Panc1 (cell line): ENCODE measurements at regions not wholly inside any gene's neighbourhood (a gene's known extent, or its start where the extent isn't known, plus 50 kb on each side); places are given as distances from the start of the nearest gene placed in this dataset.
A peak's percentile ranks its signal among the peaks of the same experiment; 100 is the strongest.
"Not testable (repeated sequence)": the region's sequence is repeated elsewhere in the genome, so short reads cannot be mapped to it uniquely, and the experiment has no call there.

Experiments
- ATAC-seq: fragments of 200-7000 bp; cut with Tn5 transposase; 2 replicates; pipeline ENCODE4 v1.9.1; 2020; ENCODE audit warnings: mild to moderate bottlenecking, moderate library complexity
- BruUV-seq: library from RNA; stranded (reverse); fragments of 400-500 nt; replicated peaks from 2 replicates; lab custom pipeline; 2021; lab: Mats Ljungman, UMichigan
- CTCF ChIA-PET: fragments of 300-600 bp; sonication (Branson Sonifier 250); formaldehyde crosslinking; loops from one replicate; lab custom pipeline; 2022; ENCODE audit warnings: antibody characterized with exemption; lab: Charles Lee
- POLR2A ChIA-PET: fragments of 300-600 bp; sonication (Branson Sonifier 250); formaldehyde crosslinking; loops from one replicate; lab custom pipeline; 2022; ENCODE audit warnings: antibody characterized with exemption; lab: Charles Lee
- DNase-seq: peaks from one replicate; pipeline ENCODE4 v3.0.0-alpha.2; 2010; ENCODE audit warnings: low read depth, low spot score
- H3K27ac ChIP-seq: 2 replicates; pipeline ENCODE4 v1.5.1; 2011; ENCODE audit warnings: mild to moderate bottlenecking, low read length, inconsistent platforms
- H3K27me3 ChIP-seq: fragments of 200-500 bp; sonication (Bioruptor generic); 2 replicates; pipeline ENCODE4 v1.6.0; 2014; ENCODE audit warnings: low read length, inconsistent platforms; ENCODE audit not compliant: control insufficient read depth, insufficient read depth
- H3K36me3 ChIP-seq: fragments of 200-500 bp; sonication (Bioruptor generic); 2 replicates; pipeline ENCODE4 v1.5.1; 2014; ENCODE audit warnings: inconsistent platforms, mild to moderate bottlenecking, low read length, moderate library complexity; ENCODE audit not compliant: control insufficient read depth, insufficient read depth
- H3K4me1 ChIP-seq: 2 replicates; pipeline ENCODE4 v1.5.1; 2011; ENCODE audit warnings: inconsistent platforms, mild to moderate bottlenecking, low read length, moderate library complexity; ENCODE audit not compliant: control insufficient read depth, insufficient read depth
- H3K4me3 ChIP-seq, 2 experiments: 2 replicates each; pipeline ENCODE4 v1.5.1; 2011 to 2012; ENCODE audit warnings: low read depth in 2 of 2, low read length in 2 of 2, mild to moderate bottlenecking in 2 of 2, inconsistent platforms in 1 of 2, moderate library complexity in 1 of 2
- H3K9me3 ChIP-seq: fragments of 200-500 bp; sonication (Bioruptor generic); 2 replicates; pipeline ENCODE4 v1.5.1; 2014; ENCODE audit warnings: low read depth, mild to moderate bottlenecking, inconsistent platforms, low read length, moderate library complexity; ENCODE audit not compliant: control insufficient read depth, insufficient read depth
- POLR2AphosphoS5 ChIP-seq: IDR thresholded peaks from 2 replicates; pipeline ENCODE4 v1.6.1; 2012; ENCODE audit warnings: mild to moderate bottlenecking, low read depth, low read length, moderate library complexity
- SIN3A ChIP-seq: IDR thresholded peaks from 2 replicates; pipeline ENCODE4 v1.6.1; 2012; ENCODE audit warnings: low read depth, mild to moderate bottlenecking, low read length, moderate library complexity, borderline replicate concordance; ENCODE audit not compliant: insufficient read depth
- TCF7L2 ChIP-seq: IDR thresholded peaks from 2 replicates; pipeline ENCODE4 v1.6.1; 2011; ENCODE audit warnings: mild to moderate bottlenecking, low read depth, low read length, inconsistent platforms
- in situ Hi-C: cut with HindIII; loops from 2 replicates; pipeline ENCODE4 v1.10.0; 2016; ENCODE audit warnings: low sequenced_read_pairs, low pct_unique_long_range_greater_than_20kb
- intact Hi-C: fragments of 100-400 bp; cut with micrococcal nuclease; formaldehyde crosslinking; loops from one replicate; pipeline ENCODE4 v1.10.0; 2022; ENCODE audit not compliant: unreplicated experiment
- TF ChIP-seq, protein P1 (sequence below): fragments of 450-650 bp; IDR thresholded peaks from 2 replicates; pipeline ENCODE4 v1.5.1; 2017; ENCODE audit warnings: mild to moderate bottlenecking
- TF ChIP-seq, protein P2 (sequence below), 2 experiments: IDR thresholded peaks; 2 replicates each; pipeline ENCODE4 v1.6.1; 2011 to 2012; ENCODE audit warnings: low read depth in 2 of 2, control low read depth in 1 of 2, low read length in 1 of 2, mild to moderate bottlenecking in 1 of 2, moderate library complexity in 1 of 2; ENCODE audit not compliant: insufficient read depth in 1 of 2

DNA sequence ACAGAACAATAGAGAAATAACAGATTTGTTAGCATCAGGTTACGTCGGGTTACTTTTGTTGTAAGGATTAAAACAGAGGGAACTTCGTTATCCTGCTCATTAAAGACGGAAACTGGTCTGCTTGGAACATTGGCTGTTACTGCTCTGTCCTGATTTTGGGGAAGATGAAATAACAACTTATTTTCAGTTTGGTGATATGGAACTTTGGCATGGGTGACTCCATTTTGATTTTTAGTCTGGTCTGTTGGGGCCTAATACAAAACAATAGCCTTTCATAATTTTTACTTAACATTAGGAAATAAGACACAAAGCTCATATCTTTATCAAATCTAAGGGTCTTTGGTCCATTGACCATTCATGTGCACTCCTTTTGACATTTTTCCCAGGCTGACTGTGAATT lies 220.5 kb upstream of the DUSP10 start:
- H3K27me3 ChIP-seq, result no peaks in the 10 kb centered on the region
- H3K36me3 ChIP-seq, result no peaks in the 10 kb centered on the region
- H3K4me1 ChIP-seq, result no peaks in the 10 kb centered on the region; the same call in 1 of the 2 replicates
- POLR2A ChIA-PET, result no interaction called here
- ATAC-seq (no peak), DNase-seq (no peak)
- no peak overlapping the region for H3K27ac ChIP-seq
- intact Hi-C loops, result no loop called here
- TF ChIP-seq, protein P1, sequence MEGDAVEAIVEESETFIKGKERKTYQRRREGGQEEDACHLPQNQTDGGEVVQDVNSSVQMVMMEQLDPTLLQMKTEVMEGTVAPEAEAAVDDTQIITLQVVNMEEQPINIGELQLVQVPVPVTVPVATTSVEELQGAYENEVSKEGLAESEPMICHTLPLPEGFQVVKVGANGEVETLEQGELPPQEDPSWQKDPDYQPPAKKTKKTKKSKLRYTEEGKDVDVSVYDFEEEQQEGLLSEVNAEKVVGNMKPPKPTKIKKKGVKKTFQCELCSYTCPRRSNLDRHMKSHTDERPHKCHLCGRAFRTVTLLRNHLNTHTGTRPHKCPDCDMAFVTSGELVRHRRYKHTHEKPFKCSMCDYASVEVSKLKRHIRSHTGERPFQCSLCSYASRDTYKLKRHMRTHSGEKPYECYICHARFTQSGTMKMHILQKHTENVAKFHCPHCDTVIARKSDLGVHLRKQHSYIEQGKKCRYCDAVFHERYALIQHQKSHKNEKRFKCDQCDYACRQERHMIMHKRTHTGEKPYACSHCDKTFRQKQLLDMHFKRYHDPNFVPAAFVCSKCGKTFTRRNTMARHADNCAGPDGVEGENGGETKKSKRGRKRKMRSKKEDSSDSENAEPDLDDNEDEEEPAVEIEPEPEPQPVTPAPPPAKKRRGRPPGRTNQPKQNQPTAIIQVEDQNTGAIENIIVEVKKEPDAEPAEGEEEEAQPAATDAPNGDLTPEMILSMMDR, result no peak
- TF ChIP-seq POLR2AphosphoS5 (no peak), SIN3A (no peak), TCF7L2 (no peak)
- TF ChIP-seq, protein P2, sequence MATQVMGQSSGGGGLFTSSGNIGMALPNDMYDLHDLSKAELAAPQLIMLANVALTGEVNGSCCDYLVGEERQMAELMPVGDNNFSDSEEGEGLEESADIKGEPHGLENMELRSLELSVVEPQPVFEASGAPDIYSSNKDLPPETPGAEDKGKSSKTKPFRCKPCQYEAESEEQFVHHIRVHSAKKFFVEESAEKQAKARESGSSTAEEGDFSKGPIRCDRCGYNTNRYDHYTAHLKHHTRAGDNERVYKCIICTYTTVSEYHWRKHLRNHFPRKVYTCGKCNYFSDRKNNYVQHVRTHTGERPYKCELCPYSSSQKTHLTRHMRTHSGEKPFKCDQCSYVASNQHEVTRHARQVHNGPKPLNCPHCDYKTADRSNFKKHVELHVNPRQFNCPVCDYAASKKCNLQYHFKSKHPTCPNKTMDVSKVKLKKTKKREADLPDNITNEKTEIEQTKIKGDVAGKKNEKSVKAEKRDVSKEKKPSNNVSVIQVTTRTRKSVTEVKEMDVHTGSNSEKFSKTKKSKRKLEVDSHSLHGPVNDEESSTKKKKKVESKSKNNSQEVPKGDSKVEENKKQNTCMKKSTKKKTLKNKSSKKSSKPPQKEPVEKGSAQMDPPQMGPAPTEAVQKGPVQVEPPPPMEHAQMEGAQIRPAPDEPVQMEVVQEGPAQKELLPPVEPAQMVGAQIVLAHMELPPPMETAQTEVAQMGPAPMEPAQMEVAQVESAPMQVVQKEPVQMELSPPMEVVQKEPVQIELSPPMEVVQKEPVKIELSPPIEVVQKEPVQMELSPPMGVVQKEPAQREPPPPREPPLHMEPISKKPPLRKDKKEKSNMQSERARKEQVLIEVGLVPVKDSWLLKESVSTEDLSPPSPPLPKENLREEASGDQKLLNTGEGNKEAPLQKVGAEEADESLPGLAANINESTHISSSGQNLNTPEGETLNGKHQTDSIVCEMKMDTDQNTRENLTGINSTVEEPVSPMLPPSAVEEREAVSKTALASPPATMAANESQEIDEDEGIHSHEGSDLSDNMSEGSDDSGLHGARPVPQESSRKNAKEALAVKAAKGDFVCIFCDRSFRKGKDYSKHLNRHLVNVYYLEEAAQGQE (IDR thresholded peaks at IDR 0.05; ENCODE audit: insufficient read depth in 1 of 2, low read depth in 2 of 2, low read length in 1 of 2), result no peak
- no TSS peak for BruUV-seq
- no peak overlapping the region for H3K4me3 ChIP-seq
- in situ Hi-C loops, result no loop called here
- H3K9me3 ChIP-seq, result no peaks in the 10 kb centered on the region
- CTCF ChIA-PET, result no interaction called here

DNA sequence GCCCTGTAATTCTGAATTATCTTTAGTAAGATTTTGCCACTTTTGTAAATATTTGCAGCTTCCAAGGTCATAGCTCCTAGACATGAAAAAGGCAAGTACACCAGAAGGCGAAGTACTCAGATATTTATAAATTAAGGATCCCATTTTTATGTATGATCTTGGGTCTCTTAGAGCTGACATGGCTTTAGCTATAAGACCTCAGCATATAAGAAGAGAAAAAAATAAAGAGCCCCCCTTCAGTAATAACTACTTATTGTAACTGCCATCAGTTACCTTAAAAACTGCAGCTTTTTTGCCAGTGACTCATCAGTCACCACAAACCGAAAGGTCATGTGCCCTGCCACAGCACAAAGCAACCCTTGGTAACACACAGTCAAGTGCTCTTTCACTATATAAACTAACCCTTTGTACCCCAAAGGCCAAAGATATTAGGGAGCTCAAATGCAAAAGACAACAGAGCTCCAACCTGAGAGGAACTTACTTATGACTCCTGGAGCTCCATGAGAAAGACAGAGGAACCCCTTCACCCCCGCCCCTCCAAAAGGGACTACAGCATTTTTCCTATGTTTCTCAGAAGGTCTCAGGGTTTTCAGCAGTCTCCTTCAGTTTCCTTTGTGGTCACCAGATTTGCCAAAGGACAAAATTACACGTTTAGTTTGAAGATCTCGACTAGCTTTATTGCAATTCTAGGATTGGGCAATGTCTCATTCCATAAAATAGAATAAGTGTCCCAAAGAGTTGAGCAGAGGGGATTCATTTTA lies 219.8 kb upstream of the DUSP10 start:
- no peak for TF ChIP-seq POLR2AphosphoS5
- TF ChIP-seq TCF7L2, result no peak
- Histone ChIP-seq H3K4me1 (no peaks in the 10 kb centered on the region; the same call in 1 of the 2 replicates), H3K27ac (no peak overlapping the region; the same call in 1 of the 2 replicates), H3K27me3 (no peaks in the 10 kb centered on the region), H3K4me3 (no peak overlapping the region; a peak in 1 of 4 replicates), H3K36me3 (no peaks in the 10 kb centered on the region), H3K9me3 (no peaks in the 10 kb centered on the region)
- in situ Hi-C loops (no loop called here), intact Hi-C loops (no loop called here)
- ChIA-PET POLR2A (no interaction called here), CTCF (no interaction called here)
- ATAC-seq, result peak; percentile 83
- BruUV-seq, result no TSS peak
- DNase-seq, result peak; percentile 57

GRCh38 chr1:221958161-221958562 lies 216.3 kb upstream of the DUSP10 start:
- CTCF ChIA-PET, DNase-seq, H3K9me3 ChIP-seq, H3K4me3 ChIP-seq, H3K4me1 ChIP-seq, ATAC-seq, in situ Hi-C loops, intact Hi-C loops, POLR2A ChIA-PET, H3K36me3 ChIP-seq, H3K27me3 ChIP-seq, H3K27ac ChIP-seq, BruUV-seq: not testable (repeated sequence)

DNA sequence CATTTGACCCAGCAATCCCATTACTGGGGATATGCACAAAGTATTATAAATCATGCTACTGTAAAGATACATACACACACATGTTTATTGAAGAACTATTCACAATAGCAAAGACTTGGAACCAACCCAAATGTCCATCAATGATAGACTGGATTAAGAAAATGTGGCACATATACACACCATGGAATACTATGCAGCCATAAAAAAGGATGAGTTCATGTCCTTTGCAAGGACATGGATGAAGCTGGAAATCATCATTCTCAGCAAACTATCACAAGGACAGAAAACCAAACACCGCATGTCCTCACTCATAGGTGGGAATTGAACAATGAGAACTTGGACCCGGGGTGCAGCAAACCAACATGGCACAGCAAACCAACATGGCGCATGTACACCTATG lies 215.5 kb upstream of the DUSP10 start:
- H3K4me1 ChIP-seq, in situ Hi-C loops, H3K27ac ChIP-seq, ATAC-seq, BruUV-seq, H3K27me3 ChIP-seq, H3K4me3 ChIP-seq, H3K36me3 ChIP-seq, POLR2A ChIA-PET, CTCF ChIA-PET, DNase-seq, intact Hi-C loops, H3K9me3 ChIP-seq: not testable (repeated sequence)
